ENCODE measurements at regions not wholly inside any gene's neighbourhood (a gene's known extent, or its start where the extent isn't known, plus 50 kb on each side); places are given as distances from the start of the nearest gene placed in this dataset.
A peak's percentile ranks its signal among the peaks of the same experiment; 100 is the strongest.
"Not testable (repeated sequence)": the region's sequence is repeated elsewhere in the genome, so short reads cannot be mapped to it uniquely, and the experiment has no call there.

DNA sequence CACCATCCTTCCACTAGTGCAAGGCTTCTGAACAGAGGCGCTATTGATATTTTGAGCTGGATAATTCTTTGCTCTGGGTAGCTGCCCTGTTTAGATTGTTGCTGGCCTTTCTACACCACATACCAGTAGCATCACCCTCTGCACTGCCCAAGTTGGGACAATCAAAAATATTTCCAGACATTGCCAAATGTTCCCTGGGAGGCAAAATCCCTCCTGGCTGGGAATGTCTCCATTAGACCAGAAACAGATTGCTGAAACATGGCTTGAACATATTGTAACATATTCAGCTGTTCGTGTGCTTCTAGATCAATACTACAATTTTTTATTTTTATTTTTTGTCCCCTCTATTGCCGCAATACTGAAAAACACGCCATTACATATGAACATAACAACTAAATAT lies 174.6 kb downstream of the ABCA8 start:
- no peak for DNase-seq

DNA sequence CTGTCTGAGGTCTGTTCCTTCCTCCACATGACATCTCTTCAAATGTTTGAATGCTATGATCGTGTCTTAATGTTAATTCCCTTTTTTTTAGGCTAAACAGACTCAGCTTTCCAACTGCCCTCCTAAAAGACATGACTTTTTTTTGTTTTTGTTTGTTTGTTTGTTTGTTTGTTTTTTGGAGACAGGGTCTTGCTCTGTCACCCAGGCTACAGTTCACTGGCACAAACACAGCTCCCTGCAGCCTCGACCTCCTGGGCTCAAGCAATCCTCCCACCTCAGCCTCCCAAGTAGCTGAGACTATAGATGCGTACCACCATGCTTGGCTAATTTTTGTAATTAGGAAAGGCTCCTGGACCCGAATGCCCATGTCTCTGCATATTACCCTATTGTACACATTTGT lies 176.5 kb downstream of the ABCA8 start:
- no peak for DNase-seq

DNA sequence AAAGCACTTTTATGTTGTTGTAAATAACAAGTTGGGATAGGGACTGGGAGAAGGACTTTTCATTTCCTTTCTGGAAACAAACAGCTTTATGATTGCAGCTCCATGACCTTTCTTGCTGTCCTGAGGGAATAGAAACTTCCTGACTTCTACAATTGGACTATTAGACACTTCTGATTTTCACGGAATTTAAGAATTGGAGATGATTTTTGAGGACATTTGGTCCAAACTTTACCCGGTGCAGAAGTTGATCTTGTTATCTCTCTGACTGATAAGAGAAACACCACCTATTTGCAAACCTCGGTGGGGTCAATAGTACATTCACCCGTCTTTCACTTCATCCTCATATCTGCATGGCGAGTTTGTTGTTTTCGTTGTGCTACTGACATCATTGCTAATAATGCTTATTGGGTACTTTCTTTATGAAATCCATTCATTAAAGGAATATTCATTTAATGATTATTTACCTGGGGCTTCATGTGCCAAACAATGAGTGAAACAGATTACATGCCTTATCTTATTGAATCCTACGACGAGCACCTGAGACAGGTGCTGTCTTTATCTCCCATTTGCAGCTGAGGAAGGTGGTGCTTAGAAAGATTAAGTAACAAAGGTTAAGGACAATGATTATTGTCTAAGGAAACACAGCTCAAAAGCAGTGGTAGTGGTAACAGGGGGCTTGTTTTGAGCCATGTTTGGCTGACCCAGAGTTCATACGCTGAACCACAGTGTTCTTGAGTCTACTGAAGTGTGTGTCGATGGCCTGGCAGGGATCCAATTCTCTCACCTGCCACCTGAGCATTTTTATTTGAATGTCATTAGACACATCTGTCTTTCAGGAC lies 176.9 kb upstream of the FAM20A start:
- DNase-seq = no peak

DNA sequence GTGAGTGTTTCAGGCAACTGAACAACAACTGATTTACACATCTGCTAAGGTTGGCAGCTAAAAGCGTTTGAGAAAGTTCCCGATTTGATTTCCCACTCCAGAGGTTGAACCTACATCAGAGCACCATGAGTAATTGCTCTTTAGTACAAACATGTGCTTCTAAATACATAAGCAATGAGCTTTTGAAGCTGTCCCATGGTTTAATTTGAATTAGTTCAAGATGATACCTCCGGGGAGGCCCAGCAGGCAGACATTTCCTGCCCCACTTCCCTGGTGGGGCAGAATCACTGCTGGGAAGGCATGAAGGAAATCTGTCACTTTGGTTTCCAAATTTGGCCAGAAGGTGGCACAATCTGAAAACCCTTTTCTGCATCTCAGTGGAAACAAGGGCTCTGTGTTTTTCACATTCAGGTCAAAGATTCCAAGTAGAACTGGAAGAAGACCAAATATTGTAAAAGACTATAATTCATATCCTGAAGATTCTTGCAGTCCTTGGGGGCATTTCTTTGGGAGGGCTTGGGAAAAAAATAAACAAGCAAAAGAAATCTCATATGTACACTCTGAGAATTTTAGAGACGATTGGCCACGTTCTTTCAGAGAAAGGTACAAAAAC lies 176.2 kb upstream of the FAM20A start:
- DNase-seq = peak; percentile 28

GRCh38 chr17:68776451-68776850 lies 175.3 kb upstream of the FAM20A start:
- DNase-seq = no peak

GRCh38 chr17:68775969-68776368 lies 174.8 kb upstream of the FAM20A start:
- no peak for DNase-seq

DNA sequence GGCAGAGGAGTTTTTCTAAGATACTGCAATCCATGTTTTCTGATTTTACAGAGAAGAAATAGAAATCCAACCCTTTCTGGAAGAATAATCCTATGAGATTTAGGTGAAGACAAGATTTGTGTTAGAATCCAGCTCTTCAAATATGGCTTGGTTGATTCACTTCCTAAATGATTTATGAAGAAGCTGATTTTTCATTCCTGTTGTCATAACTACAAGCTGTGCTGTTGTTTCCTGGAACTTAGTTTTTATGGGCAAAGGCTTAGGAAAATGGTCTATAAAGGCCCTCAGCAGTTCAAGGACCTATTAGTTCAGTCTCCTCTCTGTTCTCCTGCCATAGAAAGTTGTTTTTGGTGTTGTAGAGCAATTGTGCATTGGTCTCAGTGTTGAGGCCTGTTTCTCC lies 174.2 kb upstream of the FAM20A start:
- DNase-seq = no peak

GRCh38 chr17:68771867-68772515 lies 170.8 kb upstream of the FAM20A start:
- DNase-seq = peak; percentile 16

DNA sequence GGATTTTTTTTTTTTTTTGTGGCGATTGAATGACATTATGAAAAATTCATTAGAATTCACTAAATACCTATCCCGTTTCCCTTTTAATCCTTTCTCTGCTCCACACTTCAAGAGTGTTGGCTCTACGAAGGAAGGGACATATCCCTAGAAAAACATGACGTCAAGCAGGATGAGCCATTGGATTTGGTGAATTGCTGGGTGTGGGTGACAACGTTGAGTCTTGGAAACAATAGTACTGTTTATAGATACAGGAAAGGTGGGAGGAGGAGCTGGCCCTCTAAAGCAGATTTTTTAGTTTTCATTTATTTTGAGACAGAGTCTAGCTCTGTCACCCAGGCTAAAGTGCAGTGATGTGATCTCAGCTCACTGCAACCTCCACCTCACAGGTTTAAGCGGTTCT lies 167.6 kb upstream of the FAM20A start:
- DNase-seq = no peak

DNA sequence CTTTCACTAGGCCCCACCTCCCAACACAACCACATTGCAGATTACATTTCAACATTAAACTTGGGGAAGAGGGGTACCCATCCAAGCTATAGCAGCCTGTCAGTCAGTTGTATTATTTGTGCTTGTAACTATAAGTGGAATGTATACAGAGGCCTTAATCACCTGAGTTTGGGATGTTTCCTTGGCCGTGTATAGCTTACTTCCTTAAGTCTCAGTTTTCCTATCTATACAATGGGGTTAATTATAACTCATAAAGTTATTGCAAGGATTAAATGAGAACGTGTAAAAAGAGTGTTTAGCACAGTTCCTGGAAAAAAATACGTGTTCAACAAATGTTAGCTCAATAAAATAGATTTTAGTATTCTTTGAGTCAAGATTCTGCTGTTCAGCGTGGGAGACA lies 165.5 kb upstream of the FAM20A start:
- no peak for DNase-seq

DNA sequence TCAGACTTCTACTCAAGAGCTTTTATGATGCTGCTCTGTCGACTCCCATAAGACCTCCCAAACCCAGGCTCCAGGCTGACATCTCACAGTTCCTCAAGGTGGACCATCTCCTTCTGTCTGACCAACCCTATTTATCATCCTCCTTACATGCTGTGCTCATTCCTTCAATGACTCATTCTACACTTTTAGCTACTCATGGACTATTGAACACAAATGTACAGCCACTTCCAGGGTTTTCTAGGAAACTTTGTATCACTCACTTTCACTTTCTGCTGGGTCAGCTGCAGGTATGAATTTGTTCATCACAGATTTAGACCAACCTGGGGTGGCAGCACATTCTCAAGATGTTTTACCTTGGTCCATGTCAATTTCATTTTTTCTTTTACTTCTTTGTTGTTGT lies 162.4 kb upstream of the FAM20A start:
- DNase-seq = no peak

GRCh38 chr17:68762911-68763310 lies 161.7 kb upstream of the FAM20A start:
- no peak for DNase-seq

GRCh38 chr17:68760141-68760475 lies 158.9 kb upstream of the FAM20A start:
- no peak for DNase-seq

- DNase-seq = peak; percentile 75
Observed at GRCh38 chr17:68759343-68760140, 158.4 kb upstream of the FAM20A start.

- DNase-seq = no peak
Observed at GRCh38 chr17:68759002-68759342, 157.8 kb upstream of the FAM20A start.

- DNase-seq = not testable (repeated sequence)
Observed at GRCh38 chr17:68757866-68758757, 156.9 kb upstream of the FAM20A start.

GRCh38 chr17:68753985-68754769 lies 153.0 kb upstream of the FAM20A start:
- no peak for DNase-seq

DNA sequence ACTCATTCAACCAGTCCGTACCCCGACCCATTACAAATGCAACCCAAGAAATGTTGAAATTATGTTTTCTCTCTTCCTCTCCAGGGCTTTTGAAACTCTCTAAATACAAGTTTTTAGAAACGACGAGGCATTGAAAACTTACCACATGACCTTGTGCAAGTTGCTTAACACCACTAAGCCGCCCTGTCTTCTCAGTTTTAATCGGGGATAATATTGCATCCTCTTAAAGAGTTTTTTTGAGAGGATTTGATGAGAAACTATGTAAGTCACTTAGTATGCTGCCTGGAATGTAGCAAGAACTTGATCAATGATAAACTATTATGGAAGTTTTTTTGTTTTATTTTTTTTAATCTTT lies 149.0 kb upstream of the FAM20A start:
- no peak for DNase-seq

DNA sequence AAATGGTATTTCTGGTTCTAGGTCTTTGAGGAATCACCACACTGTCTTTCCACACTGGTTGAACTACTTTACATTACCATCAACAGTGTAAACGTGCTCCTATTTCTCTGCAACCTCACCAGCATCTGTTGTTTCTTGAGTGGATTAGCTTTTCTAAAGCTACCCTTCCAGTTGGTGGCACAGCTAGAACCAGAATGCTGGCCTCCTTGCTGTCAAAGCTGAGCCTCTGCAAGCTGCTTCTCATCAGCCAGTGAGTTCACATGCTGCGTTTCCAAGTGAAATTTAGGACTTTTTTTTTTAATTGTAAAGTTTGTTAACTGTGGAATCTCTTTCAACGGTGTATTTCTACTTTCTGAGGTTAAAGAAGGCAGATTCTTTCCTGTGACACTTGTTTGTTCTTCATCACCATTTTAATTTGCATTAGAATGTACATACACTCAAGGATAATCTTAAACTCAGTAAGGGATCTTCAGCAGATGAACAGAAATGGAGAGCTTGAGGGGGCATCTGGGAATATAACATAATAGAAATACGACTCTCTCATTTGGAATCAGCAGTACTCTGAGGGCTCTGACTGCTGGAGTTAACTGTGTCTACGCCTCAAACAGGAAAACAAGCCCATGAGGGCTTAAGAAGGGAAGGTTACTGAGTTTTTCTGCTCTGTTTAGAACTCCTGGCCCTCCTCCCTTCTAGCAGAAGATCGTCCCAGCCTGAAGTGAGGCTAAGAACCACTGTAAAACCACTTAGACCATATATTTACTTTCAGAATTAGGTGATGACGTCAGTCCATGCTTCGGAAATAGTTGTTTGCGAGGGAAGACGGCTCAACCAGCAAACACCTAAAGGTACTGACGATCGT lies 148.4 kb upstream of the FAM20A start:
- DNase-seq = no peak

GRCh38 chr17:68748381-68748780 lies 147.2 kb upstream of the FAM20A start:
- no peak for DNase-seq
